Astrocyte (in vitro differentiated cells and primary cell): ENCODE measurements at regions not wholly inside any gene's neighbourhood (a gene's known extent, or its start where the extent isn't known, plus 50 kb on each side); places are given as distances from the start of the nearest gene placed in this dataset.
A peak's percentile ranks its signal among the peaks of the same experiment; 100 is the strongest.

Source experiments
- DNase-seq: peaks from one replicate; pipeline ENCODE4 v3.0.0-alpha.2; 2010; ENCODE audit warnings: low read depth
- FAIRE-seq: peaks from 2 replicates; lab custom pipeline; 2011; peaks lifted over from hg19 to GRCh38; lab: Jason Lieb, UNC
- H2AFZ ChIP-seq: 2 replicates; pipeline ENCODE4 v1.6.0; 2012; ENCODE audit warnings: low read depth, low read length, inconsistent platforms
- H3K27ac ChIP-seq: 2 replicates; pipeline ENCODE4 v1.5.1; 2011; ENCODE audit warnings: low read depth, low read length, inconsistent platforms
- H3K27me3 ChIP-seq: 2 replicates; pipeline ENCODE4 v1.6.0; 2011; ENCODE audit warnings: low read length, inconsistent platforms; ENCODE audit not compliant: insufficient read depth
- H3K36me3 ChIP-seq: 2 replicates; pipeline ENCODE4 v1.5.1; 2011; ENCODE audit warnings: low read length, inconsistent platforms; ENCODE audit not compliant: insufficient read depth
- H3K4me1 ChIP-seq: 2 replicates; pipeline ENCODE4 v1.5.1; 2011; ENCODE audit warnings: low read length, inconsistent platforms; ENCODE audit not compliant: insufficient read depth
- H3K4me2 ChIP-seq: 2 replicates; pipeline ENCODE4 v1.6.0; 2012; ENCODE audit warnings: low read length, inconsistent platforms
- H3K4me3 ChIP-seq: 2 replicates; pipeline ENCODE4 v1.5.1; 2011; ENCODE audit warnings: low read depth, mild to moderate bottlenecking, low read length, inconsistent platforms; ENCODE audit not compliant: insufficient read depth
- H3K79me2 ChIP-seq: 2 replicates; pipeline ENCODE4 v1.6.0; 2012; ENCODE audit warnings: mild to moderate bottlenecking, low read length, inconsistent platforms; ENCODE audit not compliant: insufficient read depth
- H3K9ac ChIP-seq: 2 replicates; pipeline ENCODE4 v1.6.0; 2012; ENCODE audit warnings: mild to moderate bottlenecking, low read length, inconsistent platforms
- H3K9me3 ChIP-seq: 2 replicates; pipeline ENCODE4 v1.5.1; 2012; ENCODE audit warnings: low read depth, mild to moderate bottlenecking, low read length, inconsistent platforms; ENCODE audit not compliant: insufficient read depth
- H4K20me1 ChIP-seq: 2 replicates; pipeline ENCODE4 v1.6.0; 2012; ENCODE audit warnings: low read length, inconsistent platforms; ENCODE audit not compliant: insufficient read depth
- H3K27ac Mint-ChIP-seq: one replicate; pipeline ENCODE4 v1.8.0; 2021; ENCODE audit warnings: mild to moderate bottlenecking, mixed read lengths; ENCODE audit not compliant: unreplicated experiment
- H3K27me3 Mint-ChIP-seq: one replicate; pipeline ENCODE4 v1.8.0; 2021; ENCODE audit warnings: low read depth, mixed read lengths; ENCODE audit not compliant: unreplicated experiment
- H3K36me3 Mint-ChIP-seq: one replicate; pipeline ENCODE4 v1.8.0; 2021; ENCODE audit warnings: low read depth, mixed read lengths; ENCODE audit not compliant: unreplicated experiment
- H3K4me1 Mint-ChIP-seq: one replicate; pipeline ENCODE4 v1.8.0; 2021; ENCODE audit warnings: low read depth, mixed read lengths; ENCODE audit not compliant: unreplicated experiment
- H3K4me3 Mint-ChIP-seq: one replicate; pipeline ENCODE4 v1.8.0; 2021; ENCODE audit warnings: mild to moderate bottlenecking, moderate library complexity, mixed read lengths; ENCODE audit not compliant: unreplicated experiment
- H3K9me3 Mint-ChIP-seq: one replicate; pipeline ENCODE4 v1.8.0; 2021; ENCODE audit warnings: mild to moderate bottlenecking, mixed read lengths; ENCODE audit not compliant: unreplicated experiment
- EZH2 ChIP-seq: IDR thresholded peaks from 2 replicates; pipeline ENCODE4 v1.6.1; 2012; ENCODE audit warnings: mild to moderate bottlenecking, low read length, inconsistent platforms; ENCODE audit not compliant: insufficient read depth
- TF ChIP-seq, protein P1 (sequence below): IDR thresholded peaks from 2 replicates; pipeline ENCODE4 v1.5.1; 2011; ENCODE audit warnings: low read depth, mild to moderate bottlenecking, inconsistent platforms, low read length, moderate library complexity; ENCODE audit not compliant: insufficient read depth

- no peaks in the 10 kb centered on the region for H3K36me3 ChIP-seq
- Mint-ChIP-seq H3K4me1 (peaks cover 23% of the 10 kb centered on the region), H3K4me3 (no peak overlapping the region), H3K36me3 (no peaks in the 10 kb centered on the region), H3K9me3 (peaks cover 10% of the 10 kb centered on the region), H3K27ac (peak overlapping the region; percentile 70), H3K27me3 (peaks cover 5% of the 10 kb centered on the region)
- FAIRE-seq = no peak
- H3K79me2 ChIP-seq = no peaks in the 10 kb centered on the region
- no peak overlapping the region for H3K4me2 ChIP-seq
- H3K9me3 ChIP-seq = no peaks in the 10 kb centered on the region
- H3K4me3 ChIP-seq = no peak overlapping the region
- no peak overlapping the region for H2AFZ ChIP-seq
- no peaks in the 10 kb centered on the region for H4K20me1 ChIP-seq
- H3K27ac ChIP-seq = no peak overlapping the region
- H3K27me3 ChIP-seq = no peaks in the 10 kb centered on the region
- TF ChIP-seq EZH2 = no peak
- TF ChIP-seq, protein P1, sequence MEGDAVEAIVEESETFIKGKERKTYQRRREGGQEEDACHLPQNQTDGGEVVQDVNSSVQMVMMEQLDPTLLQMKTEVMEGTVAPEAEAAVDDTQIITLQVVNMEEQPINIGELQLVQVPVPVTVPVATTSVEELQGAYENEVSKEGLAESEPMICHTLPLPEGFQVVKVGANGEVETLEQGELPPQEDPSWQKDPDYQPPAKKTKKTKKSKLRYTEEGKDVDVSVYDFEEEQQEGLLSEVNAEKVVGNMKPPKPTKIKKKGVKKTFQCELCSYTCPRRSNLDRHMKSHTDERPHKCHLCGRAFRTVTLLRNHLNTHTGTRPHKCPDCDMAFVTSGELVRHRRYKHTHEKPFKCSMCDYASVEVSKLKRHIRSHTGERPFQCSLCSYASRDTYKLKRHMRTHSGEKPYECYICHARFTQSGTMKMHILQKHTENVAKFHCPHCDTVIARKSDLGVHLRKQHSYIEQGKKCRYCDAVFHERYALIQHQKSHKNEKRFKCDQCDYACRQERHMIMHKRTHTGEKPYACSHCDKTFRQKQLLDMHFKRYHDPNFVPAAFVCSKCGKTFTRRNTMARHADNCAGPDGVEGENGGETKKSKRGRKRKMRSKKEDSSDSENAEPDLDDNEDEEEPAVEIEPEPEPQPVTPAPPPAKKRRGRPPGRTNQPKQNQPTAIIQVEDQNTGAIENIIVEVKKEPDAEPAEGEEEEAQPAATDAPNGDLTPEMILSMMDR = no peak
- peaks cover 6% of the 10 kb centered on the region for H3K4me1 ChIP-seq
- H3K9ac ChIP-seq = no peak overlapping the region
- DNase-seq = no peak
Measured at GRCh38 chr12:94831081-94831751, 172.3 kb downstream of the NDUFA12 start.

DNA sequence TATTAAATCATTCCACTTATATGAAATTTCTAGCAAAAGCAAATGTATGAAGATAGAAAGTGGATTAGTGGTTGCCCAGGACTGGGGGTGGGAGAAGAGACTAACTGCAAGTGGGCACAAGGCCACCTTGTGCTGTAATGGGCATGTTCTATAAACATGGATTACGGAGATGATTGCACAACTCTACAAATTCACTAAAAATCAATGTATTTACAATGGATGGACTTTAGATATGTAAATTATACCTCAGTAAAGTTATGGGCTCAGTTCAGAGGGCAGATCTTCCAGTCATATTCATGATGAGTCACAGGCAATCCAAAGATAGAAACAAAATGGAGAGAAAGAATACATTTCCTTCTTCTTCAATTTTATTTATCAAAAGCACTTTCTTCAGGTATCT is 173.9 kb downstream of the NDUFA12 start:
- Mint-ChIP-seq H3K9me3 (peaks cover 5% of the 10 kb centered on the region), H3K27ac (no peak overlapping the region), H3K36me3 (no peaks in the 10 kb centered on the region), H3K27me3 (peaks cover 3% of the 10 kb centered on the region), H3K4me3 (no peak overlapping the region), H3K4me1 (peaks cover 23% of the 10 kb centered on the region)
- Histone ChIP-seq H3K79me2 (no peaks in the 10 kb centered on the region), H2AFZ (no peak overlapping the region), H3K4me2 (no peak overlapping the region), H3K9ac (no peak overlapping the region), H3K4me3 (no peak overlapping the region), H3K27me3 (no peaks in the 10 kb centered on the region), H4K20me1 (no peaks in the 10 kb centered on the region), H3K4me1 (peaks cover 6% of the 10 kb centered on the region), H3K9me3 (no peaks in the 10 kb centered on the region), H3K36me3 (no peaks in the 10 kb centered on the region), H3K27ac (no peak overlapping the region)
- FAIRE-seq (no peak), DNase-seq (no peak)
- no peak for TF ChIP-seq EZH2
- TF ChIP-seq, protein P1 = no peak

DNA sequence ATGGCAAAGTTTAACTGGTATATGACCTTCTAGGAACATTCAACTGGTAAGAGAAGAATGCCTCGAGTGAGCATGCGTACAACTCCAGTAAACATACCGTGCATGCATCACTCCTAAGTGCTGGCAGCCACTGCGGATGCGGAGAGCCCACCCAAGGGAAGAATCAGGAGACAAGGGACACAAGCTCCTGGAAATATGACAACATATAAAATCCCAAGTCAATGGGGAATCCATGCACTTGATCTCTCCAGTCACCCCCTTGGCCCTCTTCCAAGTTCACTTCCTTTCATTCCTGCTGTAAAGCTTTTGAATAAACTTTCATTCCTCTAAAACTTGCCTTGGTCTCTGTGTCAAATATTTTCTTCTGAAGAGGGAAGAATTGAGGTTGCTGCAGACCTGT is 168.7 kb upstream of the TMCC3 start:
- Histone ChIP-seq H3K27me3 (no peaks in the 10 kb centered on the region), H3K27ac (no peak overlapping the region), H2AFZ (no peak overlapping the region), H3K4me3 (no peak overlapping the region), H4K20me1 (no peaks in the 10 kb centered on the region), H3K4me2 (no peak overlapping the region), H3K4me1 (no peaks in the 10 kb centered on the region), H3K79me2 (no peaks in the 10 kb centered on the region), H3K9me3 (no peaks in the 10 kb centered on the region), H3K9ac (no peak overlapping the region), H3K36me3 (no peaks in the 10 kb centered on the region)
- Mint-ChIP-seq H3K9me3 (peaks cover 8% of the 10 kb centered on the region), H3K27me3 (peaks cover 5% of the 10 kb centered on the region), H3K27ac (no peak overlapping the region), H3K4me3 (no peak overlapping the region), H3K36me3 (peaks cover 2% of the 10 kb centered on the region), H3K4me1 (peaks cover 3% of the 10 kb centered on the region)
- no peak for DNase-seq
- no peak for FAIRE-seq
- TF ChIP-seq, protein P1 = no peak
- TF ChIP-seq EZH2 = no peak
